LNCAP (cell line): ENCODE measurements at regions not wholly inside any gene's neighbourhood (a gene's known extent, or its start where the extent isn't known, plus 50 kb on each side); places are given as distances from the start of the nearest gene placed in this dataset.

Experiments
- TF ChIP-seq, protein P1 (sequence below): fragments of 450-650 bp; IDR thresholded peaks from 2 replicates; pipeline ENCODE4 v1.5.1; 2017; ENCODE audit warnings: mild to moderate bottlenecking

DNA sequence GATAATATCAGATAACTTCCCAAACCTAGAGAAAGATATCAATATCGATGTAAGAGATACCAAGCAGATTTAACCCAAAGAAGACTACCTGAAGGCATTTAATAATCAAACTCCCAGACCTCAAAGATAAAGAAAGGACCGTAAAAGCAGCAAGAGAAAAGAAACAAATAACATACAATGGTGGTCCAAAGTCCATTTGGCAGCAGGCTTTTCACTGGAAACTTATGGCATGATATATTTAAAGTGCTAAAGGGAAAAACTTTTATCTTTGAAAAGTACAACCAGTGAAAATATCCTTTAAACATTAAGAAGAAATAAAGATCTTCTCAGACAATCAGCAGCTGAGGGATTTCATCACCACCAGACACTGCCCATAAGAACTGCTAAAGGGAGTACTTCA, 812.7 kb upstream of the ADAMTS5 start:
- TF ChIP-seq, protein P1, sequence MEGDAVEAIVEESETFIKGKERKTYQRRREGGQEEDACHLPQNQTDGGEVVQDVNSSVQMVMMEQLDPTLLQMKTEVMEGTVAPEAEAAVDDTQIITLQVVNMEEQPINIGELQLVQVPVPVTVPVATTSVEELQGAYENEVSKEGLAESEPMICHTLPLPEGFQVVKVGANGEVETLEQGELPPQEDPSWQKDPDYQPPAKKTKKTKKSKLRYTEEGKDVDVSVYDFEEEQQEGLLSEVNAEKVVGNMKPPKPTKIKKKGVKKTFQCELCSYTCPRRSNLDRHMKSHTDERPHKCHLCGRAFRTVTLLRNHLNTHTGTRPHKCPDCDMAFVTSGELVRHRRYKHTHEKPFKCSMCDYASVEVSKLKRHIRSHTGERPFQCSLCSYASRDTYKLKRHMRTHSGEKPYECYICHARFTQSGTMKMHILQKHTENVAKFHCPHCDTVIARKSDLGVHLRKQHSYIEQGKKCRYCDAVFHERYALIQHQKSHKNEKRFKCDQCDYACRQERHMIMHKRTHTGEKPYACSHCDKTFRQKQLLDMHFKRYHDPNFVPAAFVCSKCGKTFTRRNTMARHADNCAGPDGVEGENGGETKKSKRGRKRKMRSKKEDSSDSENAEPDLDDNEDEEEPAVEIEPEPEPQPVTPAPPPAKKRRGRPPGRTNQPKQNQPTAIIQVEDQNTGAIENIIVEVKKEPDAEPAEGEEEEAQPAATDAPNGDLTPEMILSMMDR: no peak

DNA sequence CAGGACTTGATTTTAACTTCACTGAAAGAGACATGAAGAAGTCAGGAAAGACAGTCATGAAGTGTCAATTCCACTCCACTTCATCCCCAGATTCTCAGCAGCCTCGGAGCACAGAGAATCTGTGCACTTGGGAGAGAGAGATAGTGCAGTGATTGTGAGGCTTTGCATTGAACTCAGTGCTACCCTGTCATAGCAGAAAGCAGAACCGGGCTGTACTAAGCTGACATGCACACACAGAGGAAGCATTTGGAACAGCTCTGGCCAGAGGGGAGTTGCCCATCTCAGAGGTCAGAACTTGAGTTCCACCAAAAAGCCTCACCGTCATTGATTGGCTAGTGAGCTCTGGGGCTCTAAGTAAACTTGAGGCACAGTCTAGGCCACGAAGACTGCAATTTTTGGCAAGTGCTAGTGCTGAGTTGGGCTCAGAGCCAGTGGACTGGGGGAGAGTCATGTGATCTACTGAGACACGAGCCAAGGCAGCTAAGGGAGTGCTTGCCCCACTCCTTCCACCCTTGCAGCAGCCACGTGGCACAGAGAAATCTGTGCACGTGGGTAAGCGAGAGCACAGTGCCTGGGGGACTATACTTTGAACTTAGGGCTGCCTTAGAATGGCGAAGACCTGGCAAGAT, 810.2 kb upstream of the ADAMTS5 start:
- TF ChIP-seq, protein P1: no peak

DNA sequence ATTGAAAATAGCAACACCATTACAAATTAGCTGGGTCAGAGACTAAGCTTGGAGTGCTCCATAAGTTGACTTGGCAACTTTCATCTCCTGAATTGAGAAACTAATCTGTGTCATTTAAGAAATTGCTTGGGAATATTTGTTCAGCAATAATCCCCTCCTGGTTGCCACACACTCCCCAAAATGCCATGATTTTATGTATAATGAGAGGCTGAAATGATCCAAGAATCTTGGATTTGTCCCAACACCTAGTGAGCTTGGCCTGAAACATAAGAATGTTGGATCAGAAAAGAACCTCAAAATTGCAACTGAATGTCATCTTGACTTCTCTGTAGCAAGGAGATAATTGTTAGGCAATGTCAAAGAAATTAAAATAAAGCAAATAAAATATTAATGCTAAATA, 805.9 kb upstream of the ADAMTS5 start:
- TF ChIP-seq, protein P1: no peak

DNA sequence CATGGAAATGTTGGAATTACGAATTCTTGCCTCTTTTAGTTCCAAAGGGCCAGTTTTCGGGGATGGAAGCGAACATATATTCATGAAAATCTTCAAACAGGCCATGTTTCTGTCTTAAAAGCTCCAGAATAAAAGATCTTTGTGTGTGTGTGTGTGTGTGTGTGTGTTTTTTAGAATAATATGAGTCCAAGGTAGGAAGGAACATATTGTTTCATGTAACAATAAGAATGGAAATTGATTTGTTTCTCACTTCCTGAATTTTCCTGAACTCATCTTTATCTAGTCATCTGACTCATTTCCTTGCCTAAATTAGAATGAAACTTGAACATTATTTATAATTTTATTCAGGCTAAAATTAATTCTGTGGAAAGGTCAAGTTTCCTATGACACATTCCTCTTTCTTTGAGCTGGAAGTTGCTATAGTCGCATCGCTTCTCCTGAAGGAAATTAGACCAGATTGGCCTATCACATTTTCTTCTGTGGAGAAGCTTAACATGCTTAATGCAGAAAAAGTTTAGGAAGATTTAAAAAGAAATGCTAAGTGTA, 805.1 kb upstream of the ADAMTS5 start:
- TF ChIP-seq, protein P1: no peak

DNA sequence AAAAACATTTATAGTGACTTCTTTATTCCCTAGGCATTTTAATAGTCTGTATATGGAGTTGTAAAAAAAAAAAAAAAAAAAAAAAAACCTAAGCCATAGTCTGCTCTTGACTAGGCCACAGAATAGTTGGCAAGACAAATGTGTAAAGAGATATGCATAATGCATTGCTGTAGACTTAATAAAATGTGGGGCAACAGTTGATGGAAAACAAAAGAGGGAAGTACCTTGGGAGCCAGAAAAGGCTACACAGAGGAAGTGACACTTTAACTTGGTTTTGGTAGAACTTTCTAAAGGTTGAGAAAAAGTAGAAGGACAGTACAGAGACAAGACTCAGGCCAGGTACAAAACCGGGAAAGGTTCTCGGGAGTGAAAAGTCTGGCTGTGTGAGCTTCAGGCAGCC, 802.9 kb upstream of the ADAMTS5 start:
- TF ChIP-seq, protein P1: no peak

DNA sequence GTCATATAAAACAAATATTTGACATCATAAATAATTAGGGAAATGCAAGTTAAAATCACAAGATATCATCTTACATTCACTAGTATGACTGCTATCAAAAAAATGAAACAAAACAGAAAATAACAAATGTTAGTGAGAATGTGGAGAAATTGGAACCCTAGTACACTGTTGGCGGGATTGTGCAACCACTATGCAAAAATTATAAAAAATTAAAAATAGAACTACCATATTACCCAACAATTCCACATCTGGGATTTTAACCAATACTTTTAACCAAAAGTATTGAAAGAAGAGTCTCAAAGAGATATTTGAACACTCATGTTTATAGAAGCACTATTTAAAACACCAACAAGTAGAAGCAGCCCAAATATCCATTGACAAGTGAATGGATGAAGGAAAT, 797.2 kb upstream of the ADAMTS5 start:
- TF ChIP-seq, protein P1: no peak

DNA sequence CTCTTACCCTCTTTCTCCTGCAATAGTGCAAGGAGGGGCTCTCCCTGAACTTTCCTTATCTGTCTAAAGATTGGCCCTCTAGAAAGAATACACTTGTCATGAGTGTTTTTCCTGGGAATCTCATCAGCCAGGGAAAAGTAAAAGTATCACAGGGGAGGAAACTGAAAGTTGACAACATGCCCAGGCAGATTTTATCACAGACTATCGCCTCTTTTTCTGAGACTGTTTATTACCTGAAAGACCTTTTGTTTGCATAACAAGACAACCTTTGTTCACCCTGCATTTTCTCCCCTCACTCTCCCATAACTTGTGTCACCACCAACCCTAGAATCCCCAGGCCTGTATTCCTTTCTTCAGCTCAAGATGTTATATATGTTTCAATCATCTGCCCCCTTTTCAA, 794.7 kb upstream of the ADAMTS5 start:
- TF ChIP-seq, protein P1: no peak

DNA sequence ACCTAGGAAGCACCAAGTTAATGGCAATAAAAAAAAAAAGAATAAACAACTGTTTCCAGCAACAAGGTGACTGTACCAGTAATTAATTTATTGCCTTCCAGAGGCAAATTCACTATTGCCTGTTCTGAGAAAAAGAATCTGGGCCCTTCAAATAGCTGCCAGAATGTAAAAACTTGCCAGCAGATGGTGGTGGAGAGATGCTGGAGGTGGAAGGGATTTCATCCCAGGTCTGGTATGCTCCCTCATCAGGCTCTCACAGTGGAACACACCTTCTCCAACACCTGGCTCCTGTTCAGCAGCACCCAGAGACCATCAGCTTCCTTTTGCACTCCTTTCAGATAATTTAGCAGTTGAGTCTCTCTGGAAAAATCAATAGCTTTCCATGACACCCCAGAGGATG, 792.9 kb upstream of the ADAMTS5 start:
- TF ChIP-seq, protein P1: no peak
